Mucosa of descending colon (tissue), 3 donors: ENCODE measurements at regions not wholly inside any gene's neighbourhood (a gene's known extent, or its start where the extent isn't known, plus 50 kb on each side); places are given as distances from the start of the nearest gene placed in this dataset.

Experiments
- ATAC-seq: fragments of 200-7000 bp; cut with Tn5 transposase; one replicate; pipeline ENCODE4 v1.9.1; 2020; ENCODE audit warnings: mild to moderate bottlenecking, moderate library complexity
- DNase-seq, 3 donors: peaks; one replicate each; pipeline ENCODE4 v3.0.0-alpha.2; 2020
- H3K36me3 ChIP-seq: fragments of 200-600 bp; one replicate; pipeline ENCODE4 v1.8.0; 2021; ENCODE audit warnings: low read depth, mild to moderate bottlenecking
- H3K4me1 ChIP-seq: fragments of 200-600 bp; one replicate; pipeline ENCODE4 v1.8.0; 2021; ENCODE audit warnings: low read depth, mild to moderate bottlenecking
- H3K4me3 ChIP-seq: fragments of 200-600 bp; one replicate; pipeline ENCODE4 v1.8.0; 2021; ENCODE audit warnings: mild to moderate bottlenecking
- H3K9me3 ChIP-seq: fragments of 200-600 bp; one replicate; pipeline ENCODE4 v1.8.0; 2021; ENCODE audit warnings: mild to moderate bottlenecking
- CTCF ChIP-seq: fragments of 200-600 bp; IDR thresholded peaks from one replicate; pipeline ENCODE4 v1.8.0; 2022; ENCODE audit warnings: antibody characterized with exemption, mild to moderate bottlenecking
- intact Hi-C, 2 donors: fragments of 100-400 bp; cut with DNase I in 1 of 2; cut with micrococcal nuclease in 1 of 2; formaldehyde crosslinking; loops; one replicate each; pipeline versions ENCODE4 v1.11.0 to v1.11.1; 2022; cut with DNase I, micrococcal nuclease
- donor health status: DM: no; HTN: no; CAD: no; lungs with moderate emphysema.
- donor health status: DM: no; HTN: no; CAD: no.
- donor health status: DM: no; HTN: yes; CAD: no.

- H3K4me3 ChIP-seq: no peak overlapping the region
Observed at GRCh38 chr5:64110222-64110621, 55.4 kb upstream of the RNF180 start.

GRCh38 chr5:64108674-64109073 is 57.0 kb upstream of the RNF180 start:
- H3K4me3 ChIP-seq: no peak overlapping the region

More at GRCh38 chr5:64110222-64110621, 55.4 kb upstream of the RNF180 start:
- no peak for ATAC-seq
- H3K4me1 ChIP-seq: no peaks in the 10 kb centered on the region
- DNase-seq: no peak
- no peak for TF ChIP-seq CTCF
- H3K9me3 ChIP-seq: no peaks in the 10 kb centered on the region
- intact Hi-C loops: no loop called here
- H3K36me3 ChIP-seq: no peaks in the 10 kb centered on the region

GRCh38 chr5:64100203-64100602 is 65.4 kb upstream of the RNF180 start:
- DNase-seq: no peak
- H3K4me1 ChIP-seq: no peaks in the 10 kb centered on the region
- TF ChIP-seq CTCF: no peak
- no peaks in the 10 kb centered on the region for H3K9me3 ChIP-seq
- no peak for ATAC-seq
- H3K36me3 ChIP-seq: no peaks in the 10 kb centered on the region
- H3K4me3 ChIP-seq: no peak overlapping the region
- intact Hi-C loops: no loop called here

More at GRCh38 chr5:64108674-64109073, 57.0 kb upstream of the RNF180 start:
- no peaks in the 10 kb centered on the region for H3K36me3 ChIP-seq
- intact Hi-C loops: no loop called here
- no peaks in the 10 kb centered on the region for H3K9me3 ChIP-seq
- H3K4me1 ChIP-seq: no peaks in the 10 kb centered on the region
- ATAC-seq: no peak
- no peak for TF ChIP-seq CTCF
- DNase-seq: no peak

- Histone ChIP-seq H3K4me3 (no peak overlapping the region), H3K4me1 (no peaks in the 10 kb centered on the region), H3K9me3 (no peaks in the 10 kb centered on the region), H3K36me3 (no peaks in the 10 kb centered on the region)
- intact Hi-C loops: no loop called here
- TF ChIP-seq CTCF: no peak
- DNase-seq (no peak), ATAC-seq (no peak)
Observed at GRCh38 chr5:64096771-64097170, 68.9 kb upstream of the RNF180 start.

- no peak overlapping the region for H3K4me3 ChIP-seq
- ATAC-seq: no peak
- H3K9me3 ChIP-seq: no peaks in the 10 kb centered on the region
- no peaks in the 10 kb centered on the region for H3K4me1 ChIP-seq
- DNase-seq: no peak
- H3K36me3 ChIP-seq: no peaks in the 10 kb centered on the region
- TF ChIP-seq CTCF: no peak
- intact Hi-C loops: no loop called here
Observed at GRCh38 chr5:64077589-64077988, 88.1 kb upstream of the RNF180 start.

- intact Hi-C loops: no loop called here
- no peak for ATAC-seq
- H3K4me1 ChIP-seq: no peaks in the 10 kb centered on the region
- H3K9me3 ChIP-seq: no peaks in the 10 kb centered on the region
- peak in 1 of 3 donors; percentile 14 for DNase-seq
- no peak for TF ChIP-seq CTCF
- no peaks in the 10 kb centered on the region for H3K36me3 ChIP-seq
- no peak overlapping the region for H3K4me3 ChIP-seq
Observed at GRCh38 chr5:64074533-64074932, 91.1 kb upstream of the RNF180 start.
